ENCODE measurements at regions not wholly inside any gene's neighbourhood (a gene's known extent, or its start where the extent isn't known, plus 50 kb on each side); places are given as distances from the start of the nearest gene placed in this dataset.
A peak's percentile ranks its signal among the peaks of the same experiment; 100 is the strongest.

DNA sequence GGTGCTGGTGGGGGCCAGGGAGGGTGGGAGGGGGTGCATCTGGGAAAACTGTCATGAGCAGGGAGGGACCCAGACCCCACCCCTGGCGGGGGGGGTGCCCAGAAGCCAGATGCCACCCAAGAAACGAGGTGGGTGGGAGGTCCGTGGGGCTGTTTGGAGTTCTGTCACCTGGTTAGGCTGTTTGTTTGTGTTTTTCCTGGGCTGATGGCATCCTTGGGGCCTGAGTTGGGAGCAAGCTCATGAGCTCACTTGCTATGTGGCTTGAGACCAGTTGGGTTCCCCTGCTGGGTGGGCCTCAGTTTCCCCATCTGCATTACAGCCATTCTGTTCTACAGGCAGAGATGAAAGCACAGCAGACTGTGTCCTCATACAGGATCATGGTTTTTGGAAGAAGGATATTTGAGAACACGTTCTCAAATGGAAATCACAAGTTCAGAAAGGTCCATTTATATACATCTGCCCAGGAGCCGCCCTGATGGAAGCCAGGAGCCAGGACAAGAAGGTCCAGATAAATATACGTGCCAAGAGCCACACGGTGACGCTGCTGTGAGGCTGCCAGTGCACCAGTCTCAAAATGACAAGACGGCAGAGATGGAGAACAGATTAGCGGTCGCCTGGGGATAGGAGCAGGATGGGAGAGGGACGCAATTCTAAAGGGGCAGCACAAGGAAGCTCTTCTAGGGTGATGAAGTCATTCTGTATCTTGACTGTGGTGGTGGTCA is 312.9 kb downstream of the MN1 start:
- Histone ChIP-seq H3K4me2 (ENCODE audit: low read length, poor library complexity, severe bottlenecking) (no peak overlapping the region), H4K8ac (ENCODE audit: low read length) (no peak overlapping the region), H2BK15ac (ENCODE audit: low read depth, poor library complexity, severe bottlenecking) (no peak overlapping the region), H2AK5ac (ENCODE audit: low read length, severe bottlenecking) (peak overlapping the region; percentile 89), H4K91ac (ENCODE audit: low read length) (no peak overlapping the region), H3K9me3 (ENCODE audit: control insufficient read depth, low read length) (peaks cover 6% of the 10 kb centered on the region), H2BK120ac (ENCODE audit: low read depth, low read length) (no peak overlapping the region), H3K36me3 (ENCODE audit: control insufficient read depth in 1 of 2, insufficient read depth in 2 of 2, low read depth in 1 of 2, low read length in 2 of 2) (no peaks in the 10 kb centered on the region), H3K27me3 (ENCODE audit: control insufficient read depth in 1 of 2, insufficient read depth in 1 of 2, low read length in 2 of 2) (no peaks in the 10 kb centered on the region), H3K9ac (ENCODE audit: low read length) (no peak overlapping the region), H2BK12ac (ENCODE audit: low read length in 2 of 2) (no peak overlapping the region), H3K23ac (ENCODE audit: low read length in 2 of 2) (no peak overlapping the region), H3K4me1 (ENCODE audit: control insufficient read depth, insufficient read depth, low read depth, low read length) (peaks cover 18% of the 10 kb centered on the region), H3K4ac (ENCODE audit: low read depth in 1 of 2, low read length in 2 of 2) (no peak overlapping the region), H2AFZ (ENCODE audit: low read depth, low read length) (no peak overlapping the region), H3K27ac (ENCODE audit: low read length, poor library complexity, severe bottlenecking) (no peak overlapping the region), H2BK5ac (ENCODE audit: low read depth, low read length, poor library complexity, severe bottlenecking) (no peak overlapping the region), H3K14ac (ENCODE audit: low read length in 2 of 2) (no peak overlapping the region), H3K4me3 (ENCODE audit: insufficient read depth in 1 of 2, low read depth in 1 of 2, low read length in 2 of 2) (no peak overlapping the region), H3K79me1 (replicated peaks; ENCODE audit: low read length, poor library complexity, severe bottlenecking) (no peaks in the 10 kb centered on the region), H3K18ac (ENCODE audit: low read depth in 1 of 2, low read length in 2 of 2) (no peak overlapping the region)
- 82% methylated on average over 9 of the region's 12 CpGs for WGBS
- DNase-seq = no peak

DNA sequence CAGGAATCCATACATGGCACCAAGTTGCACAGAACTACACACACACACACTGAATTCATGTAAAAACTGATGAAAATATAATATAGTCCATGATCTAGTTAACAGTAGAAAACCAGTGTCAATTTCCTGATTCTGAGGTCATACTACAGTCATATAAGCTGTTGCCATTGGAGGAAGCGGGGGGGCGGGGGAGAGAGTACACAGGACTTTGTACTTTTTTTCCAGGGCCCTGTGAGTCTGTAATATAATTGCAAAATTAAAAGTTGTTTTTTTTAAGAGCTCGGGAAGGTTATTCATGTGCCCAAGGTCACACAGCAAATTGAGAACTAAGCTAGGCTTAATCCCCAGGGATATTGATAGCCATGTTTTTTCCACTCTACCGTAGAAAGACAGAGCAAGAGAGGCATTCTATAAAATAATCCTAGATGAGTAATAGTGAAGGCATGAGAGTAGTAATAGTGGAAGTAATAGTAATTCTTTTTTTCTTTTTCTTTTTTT is 312.3 kb downstream of the MN1 start:
- H2AFZ ChIP-seq (ENCODE audit: low read depth, low read length) = no peak overlapping the region
- DNase-seq = peak; percentile 37
- H3K23ac ChIP-seq (ENCODE audit: low read length in 2 of 2) = no peak overlapping the region
- no peaks in the 10 kb centered on the region for H3K27me3 ChIP-seq (ENCODE audit: control insufficient read depth in 1 of 2, insufficient read depth in 1 of 2, low read length in 2 of 2)
- no peak overlapping the region for H2BK12ac ChIP-seq (ENCODE audit: low read length in 2 of 2)
- no peak overlapping the region for H4K91ac ChIP-seq (ENCODE audit: low read length)
- H2BK5ac ChIP-seq (ENCODE audit: low read depth, low read length, poor library complexity, severe bottlenecking) = no peak overlapping the region
- no peak overlapping the region for H3K14ac ChIP-seq (ENCODE audit: low read length in 2 of 2)
- no peak overlapping the region for H3K4ac ChIP-seq (ENCODE audit: low read depth in 1 of 2, low read length in 2 of 2)
- H3K18ac ChIP-seq (ENCODE audit: low read depth in 1 of 2, low read length in 2 of 2) = no peak overlapping the region
- H3K4me2 ChIP-seq (ENCODE audit: low read length, poor library complexity, severe bottlenecking) = no peak overlapping the region
- H3K9ac ChIP-seq (ENCODE audit: low read length) = no peak overlapping the region
- H4K8ac ChIP-seq (ENCODE audit: low read length) = no peak overlapping the region
- WGBS = 74% methylated on average over 3 of the region's 4 CpGs
- no peak overlapping the region for H2BK15ac ChIP-seq (ENCODE audit: low read depth, poor library complexity, severe bottlenecking)
- H2BK120ac ChIP-seq (ENCODE audit: low read depth, low read length) = no peak overlapping the region
- no peaks in the 10 kb centered on the region for H3K79me1 ChIP-seq (replicated peaks; ENCODE audit: low read length, poor library complexity, severe bottlenecking)
- peaks cover 18% of the 10 kb centered on the region for H3K4me1 ChIP-seq (ENCODE audit: control insufficient read depth, insufficient read depth, low read depth, low read length)
- no peak overlapping the region for H2AK5ac ChIP-seq (ENCODE audit: low read length, severe bottlenecking)
- no peak overlapping the region for H3K27ac ChIP-seq (ENCODE audit: low read length, poor library complexity, severe bottlenecking)
- no peak overlapping the region for H3K4me3 ChIP-seq (ENCODE audit: insufficient read depth in 1 of 2, low read depth in 1 of 2, low read length in 2 of 2)
- H3K36me3 ChIP-seq (ENCODE audit: control insufficient read depth in 1 of 2, insufficient read depth in 2 of 2, low read depth in 1 of 2, low read length in 2 of 2) = no peaks in the 10 kb centered on the region
- peaks cover 6% of the 10 kb centered on the region for H3K9me3 ChIP-seq (ENCODE audit: control insufficient read depth, low read length)

DNA sequence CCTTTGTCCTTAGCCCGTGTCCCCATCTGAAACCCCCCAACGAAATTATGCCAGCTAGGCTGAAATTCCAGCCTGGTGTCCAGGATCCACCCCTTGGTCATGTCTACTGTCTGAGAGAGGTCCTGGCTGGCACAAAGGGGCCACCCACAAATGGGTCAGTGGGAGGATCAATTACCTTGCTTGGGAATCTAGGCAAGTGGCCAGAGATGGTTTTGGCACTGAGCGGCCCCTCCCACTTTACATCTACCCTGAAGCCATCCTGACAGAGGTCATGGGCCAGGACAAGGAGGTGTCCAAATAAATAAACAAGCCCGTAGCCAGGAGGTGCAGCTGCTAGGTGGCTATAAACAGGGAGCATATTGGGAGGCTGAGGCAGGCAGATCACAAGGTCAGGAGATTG is 311.5 kb downstream of the MN1 start:
- Histone ChIP-seq H3K36me3 (ENCODE audit: control insufficient read depth in 1 of 2, insufficient read depth in 2 of 2, low read depth in 1 of 2, low read length in 2 of 2) (no peaks in the 10 kb centered on the region), H2BK15ac (ENCODE audit: low read depth, poor library complexity, severe bottlenecking) (no peak overlapping the region), H3K79me1 (replicated peaks; ENCODE audit: low read length, poor library complexity, severe bottlenecking) (no peaks in the 10 kb centered on the region), H3K4me2 (ENCODE audit: low read length, poor library complexity, severe bottlenecking) (no peak overlapping the region), H3K4me3 (ENCODE audit: insufficient read depth in 1 of 2, low read depth in 1 of 2, low read length in 2 of 2) (no peak overlapping the region), H3K14ac (ENCODE audit: low read length in 2 of 2) (no peak overlapping the region), H3K23ac (ENCODE audit: low read length in 2 of 2) (no peak overlapping the region), H3K9ac (ENCODE audit: low read length) (no peak overlapping the region), H2BK12ac (ENCODE audit: low read length in 2 of 2) (no peak overlapping the region), H3K4ac (ENCODE audit: low read depth in 1 of 2, low read length in 2 of 2) (no peak overlapping the region), H4K8ac (ENCODE audit: low read length) (no peak overlapping the region), H2BK120ac (ENCODE audit: low read depth, low read length) (no peak overlapping the region), H4K91ac (ENCODE audit: low read length) (no peak overlapping the region), H2AK5ac (ENCODE audit: low read length, severe bottlenecking) (no peak overlapping the region), H3K4me1 (ENCODE audit: control insufficient read depth, insufficient read depth, low read depth, low read length) (peaks cover 20% of the 10 kb centered on the region), H3K9me3 (ENCODE audit: control insufficient read depth, low read length) (peaks cover 6% of the 10 kb centered on the region), H2AFZ (ENCODE audit: low read depth, low read length) (no peak overlapping the region), H3K27me3 (ENCODE audit: control insufficient read depth in 1 of 2, insufficient read depth in 1 of 2, low read length in 2 of 2) (no peaks in the 10 kb centered on the region), H3K18ac (ENCODE audit: low read depth in 1 of 2, low read length in 2 of 2) (no peak overlapping the region), H2BK5ac (ENCODE audit: low read depth, low read length, poor library complexity, severe bottlenecking) (no peak overlapping the region), H3K27ac (ENCODE audit: low read length, poor library complexity, severe bottlenecking) (no peak overlapping the region)
- DNase-seq = no peak
- 83% methylated on average over 4 of the region's 4 CpGs for WGBS

DNA sequence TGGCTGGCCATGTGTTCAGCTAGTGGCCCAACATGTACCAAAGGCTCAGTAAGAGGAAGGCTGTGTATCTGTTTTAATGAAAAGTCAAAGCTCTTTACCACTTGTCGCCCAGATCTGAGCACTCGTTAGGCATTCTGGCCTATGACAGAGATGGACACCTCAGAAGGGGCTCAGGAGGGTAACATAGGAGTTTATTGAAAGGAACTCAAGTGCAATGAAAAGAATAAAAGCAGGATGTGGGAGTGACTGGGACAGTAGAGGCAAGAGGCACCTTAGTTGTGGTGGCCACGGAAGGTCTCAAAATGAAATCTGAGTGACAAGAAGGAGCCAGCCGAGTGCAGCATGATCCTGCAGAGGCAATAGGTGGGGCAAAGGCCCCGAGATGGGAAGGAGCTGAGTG is 309.7 kb downstream of the MN1 start:
- Histone ChIP-seq H2BK5ac (ENCODE audit: low read depth, low read length, poor library complexity, severe bottlenecking) (no peak overlapping the region), H3K9ac (ENCODE audit: low read length) (no peak overlapping the region), H3K36me3 (ENCODE audit: control insufficient read depth in 1 of 2, insufficient read depth in 2 of 2, low read depth in 1 of 2, low read length in 2 of 2) (no peaks in the 10 kb centered on the region), H2BK120ac (ENCODE audit: low read depth, low read length) (no peak overlapping the region), H4K91ac (ENCODE audit: low read length) (no peak overlapping the region), H3K23ac (ENCODE audit: low read length in 2 of 2) (no peak overlapping the region), H3K4ac (ENCODE audit: low read depth in 1 of 2, low read length in 2 of 2) (no peak overlapping the region), H3K79me1 (replicated peaks; ENCODE audit: low read length, poor library complexity, severe bottlenecking) (no peaks in the 10 kb centered on the region), H2AFZ (ENCODE audit: low read depth, low read length) (no peak overlapping the region), H3K4me1 (ENCODE audit: control insufficient read depth, insufficient read depth, low read depth, low read length) (peaks cover 24% of the 10 kb centered on the region), H3K14ac (ENCODE audit: low read length in 2 of 2) (no peak overlapping the region), H3K4me2 (ENCODE audit: low read length, poor library complexity, severe bottlenecking) (no peak overlapping the region), H4K8ac (ENCODE audit: low read length) (no peak overlapping the region), H3K27me3 (ENCODE audit: control insufficient read depth in 1 of 2, insufficient read depth in 1 of 2, low read length in 2 of 2) (no peaks in the 10 kb centered on the region), H3K4me3 (ENCODE audit: insufficient read depth in 1 of 2, low read depth in 1 of 2, low read length in 2 of 2) (no peak overlapping the region), H3K18ac (ENCODE audit: low read depth in 1 of 2, low read length in 2 of 2) (no peak overlapping the region), H2BK12ac (ENCODE audit: low read length in 2 of 2) (no peak overlapping the region), H2BK15ac (ENCODE audit: low read depth, poor library complexity, severe bottlenecking) (no peak overlapping the region), H3K9me3 (ENCODE audit: control insufficient read depth, low read length) (peaks cover 6% of the 10 kb centered on the region), H3K27ac (ENCODE audit: low read length, poor library complexity, severe bottlenecking) (no peak overlapping the region), H2AK5ac (ENCODE audit: low read length, severe bottlenecking) (no peak overlapping the region)
- 91% methylated on average over 5 of the region's 5 CpGs for WGBS
- DNase-seq = no peak
